Prostate gland (tissue), 2 donors: ENCODE measurements at regions not wholly inside any gene's neighbourhood (a gene's known extent, or its start where the extent isn't known, plus 50 kb on each side); places are given as distances from the start of the nearest gene placed in this dataset.

Experiments used
- DNase-seq: peaks from one replicate; pipeline ENCODE4 v3.0.0-alpha.2; 2019; ENCODE audit warnings: low spot score
- H3K27ac ChIP-seq, 2 donors: fragments of 200-600 bp; sonication (generic); 2 replicates each; pipeline ENCODE4 v1.5.1; 2017 to 2019
- H3K27me3 ChIP-seq: fragments of 200-600 bp; sonication (generic); replicated peaks from 2 replicates; pipeline ENCODE4 v1.5.1; 2019; ENCODE audit not compliant: insufficient read depth
- H3K36me3 ChIP-seq, 2 donors: fragments of 200-600 bp; sonication (generic); 1 replicate in 1 of 2; 2 replicates in 1 of 2; pipeline versions ENCODE4 v1.5.1 to v1.8.1; 2017 to 2019
- H3K4me1 ChIP-seq: fragments of 200-600 bp; sonication (generic); replicated peaks from 2 replicates; pipeline ENCODE4 v1.5.1; 2019
- H3K4me3 ChIP-seq, 2 donors: fragments of 200-600 bp; sonication (generic); 2 replicates each; pipeline ENCODE4 v1.5.1; 2017 to 2019
- H3K9me3 ChIP-seq: fragments of 200-600 bp; sonication (generic); 2 replicates; pipeline ENCODE4 v1.5.1; 2017
- CTCF ChIP-seq, 4 experiments: fragments of 200-600 bp in 2 of 4; fragments of 450-650 bp in 2 of 4; sonication (generic) in 2 of 4; IDR thresholded peaks; 1 replicate in 3 of 4; 2 replicates in 1 of 4; pipeline ENCODE4 v1.5.1; 2016 to 2019; ENCODE audit warnings: antibody characterized with exemption in 4 of 4, mild to moderate bottlenecking in 2 of 4, moderate library complexity in 2 of 4
- POLR2A ChIP-seq: fragments of 450-650 bp; IDR thresholded peaks from one replicate; pipeline ENCODE4 v1.6.1; 2016; ENCODE audit warnings: antibody characterized with exemption, mild to moderate bottlenecking
- POLR2AphosphoS5 ChIP-seq: sonication (generic); formaldehyde crosslinking; IDR thresholded peaks from one replicate; pipeline ENCODE4 v1.6.1; 2017; ENCODE audit warnings: antibody characterized with exemption
- WGBS: methylation state at CpG from one replicate; pipeline ENCODE4 v1.1.5; 2018; 5-methylcytosine and 5-hydroxymethylcytosine counted together
- intact Hi-C: fragments of 100-400 bp; cut with DNase I; formaldehyde crosslinking; loops from one replicate; pipeline ENCODE4 v1.14.2; 2022

GRCh38 chr7:24475166-24475961, 97.9 kb upstream of the PALS2 start:
- H3K4me3 ChIP-seq: no peak overlapping the region
- no peak for DNase-seq
- 74% methylated on average over 8 of the region's 8 CpGs for WGBS
- H3K4me1 ChIP-seq: no peaks in the 10 kb centered on the region
- H3K9me3 ChIP-seq: no peaks in the 10 kb centered on the region
- no peak overlapping the region for H3K27ac ChIP-seq
- no peaks in the 10 kb centered on the region for H3K36me3 ChIP-seq
- TF ChIP-seq POLR2AphosphoS5: no peak
- TF ChIP-seq CTCF (IDR thresholded peaks at IDR 0.05): no peak
- TF ChIP-seq POLR2A: no peak
- intact Hi-C loops: no loop called here
- no peaks in the 10 kb centered on the region for H3K27me3 ChIP-seq

GRCh38 chr7:24476227-24476626, 97.0 kb upstream of the PALS2 start:
- H3K27ac ChIP-seq: no peak overlapping the region
- TF ChIP-seq CTCF (IDR thresholded peaks at IDR 0.05) (no peak), POLR2A (no peak), POLR2AphosphoS5 (no peak)

GRCh38 chr7:24477398-24478136, 95.7 kb upstream of the PALS2 start:
- intact Hi-C loops: no loop called here
- DNase-seq: no peak
- no peaks in the 10 kb centered on the region for H3K4me1 ChIP-seq
- 17% methylated on average over 5 of the region's 5 CpGs for WGBS
- no peaks in the 10 kb centered on the region for H3K36me3 ChIP-seq
- no peaks in the 10 kb centered on the region for H3K9me3 ChIP-seq
- H3K4me3 ChIP-seq: no peak overlapping the region
- no peaks in the 10 kb centered on the region for H3K27me3 ChIP-seq
- H3K27ac ChIP-seq: no peak overlapping the region
- TF ChIP-seq POLR2AphosphoS5: peak; percentile 16
- TF ChIP-seq POLR2A: no peak
- no peak for TF ChIP-seq CTCF (IDR thresholded peaks at IDR 0.05)

More at GRCh38 chr7:24476227-24476626, 97.0 kb upstream of the PALS2 start:
- H3K4me1 ChIP-seq: no peaks in the 10 kb centered on the region
- no peak overlapping the region for H3K4me3 ChIP-seq
- 84% methylated on average over 6 of the region's 6 CpGs for WGBS
- intact Hi-C loops: no loop called here
- H3K9me3 ChIP-seq: no peaks in the 10 kb centered on the region
- H3K36me3 ChIP-seq: no peaks in the 10 kb centered on the region
- H3K27me3 ChIP-seq: no peaks in the 10 kb centered on the region
- DNase-seq: no peak

- peak overlapping the region in 1 of 2 donors; percentile 16 for H3K27ac ChIP-seq
These were observed 95.1 kb upstream of the PALS2 start for GRCh38 chr7:24478137-24478655.

GRCh38 chr7:24480501-24480900, 92.8 kb upstream of the PALS2 start:
- Histone ChIP-seq H3K27me3 (no peaks in the 10 kb centered on the region), H3K9me3 (no peaks in the 10 kb centered on the region), H3K4me3 (no peak overlapping the region), H3K36me3 (no peaks in the 10 kb centered on the region), H3K4me1 (no peaks in the 10 kb centered on the region), H3K27ac (no peak overlapping the region)
- no peak for TF ChIP-seq POLR2AphosphoS5
- TF ChIP-seq POLR2A: no peak
- intact Hi-C loops: no loop called here
- no peak for DNase-seq
- WGBS: 76% methylated on average over 5 of the region's 5 CpGs

More at GRCh38 chr7:24478137-24478655, 95.1 kb upstream of the PALS2 start:
- WGBS: 38% methylated on average over 3 of the region's 3 CpGs
- DNase-seq: no peak
- Histone ChIP-seq H3K4me3 (no peak overlapping the region), H3K27me3 (no peaks in the 10 kb centered on the region), H3K36me3 (no peaks in the 10 kb centered on the region), H3K4me1 (no peaks in the 10 kb centered on the region), H3K9me3 (no peaks in the 10 kb centered on the region)
- no peak for TF ChIP-seq POLR2AphosphoS5
- intact Hi-C loops: no loop called here
